IMR-90 (cell line): ENCODE measurements at regions not wholly inside any gene's neighbourhood (a gene's known extent, or its start where the extent isn't known, plus 50 kb on each side); places are given as distances from the start of the nearest gene placed in this dataset.

Experiments
- ATAC-seq: fragments of 200-7000 bp; cut with Tn5 transposase; 2 replicates; pipeline ENCODE4 v1.9.1; 2020; ENCODE audit warnings: low read depth, mild to moderate bottlenecking, moderate library complexity
- BruUV-seq: library from RNA; stranded (reverse); fragments of 400-500 nt; replicated peaks from 2 replicates; lab custom pipeline; 2021; lab: Mats Ljungman, UMichigan
- CTCF ChIA-PET: fragments of 300-600 bp; formaldehyde crosslinking; extraction: SDS; loops from one replicate; lab custom pipeline; 2021; ENCODE audit warnings: antibody characterized with exemption; lab: Yijun Ruan, JAX
- POLR2A ChIA-PET: fragments of 300-600 bp; sonication (Branson Sonifier 250); formaldehyde crosslinking; loops from one replicate; lab custom pipeline; 2022; ENCODE audit warnings: antibody characterized with exemption; ENCODE audit not compliant: unreplicated experiment; lab: Charles Lee
- DNase-seq: peaks from one replicate; pipeline ENCODE4 v3.0.0; 2013
- H2AFZ ChIP-seq: replicated peaks from 2 replicates; pipeline ENCODE3; 2013; ENCODE audit warnings: low read length, mild to moderate bottlenecking; ENCODE audit not compliant: poor library complexity
- H2AK5ac ChIP-seq: 2 replicates; pipeline ENCODE4 v1.6.1; 2013; ENCODE audit warnings: low read depth, low read length, inconsistent platforms
- H2AK9ac ChIP-seq: replicated peaks from 2 replicates; pipeline ENCODE3; 2013; ENCODE audit warnings: mild to moderate bottlenecking, low read depth, low read length, moderate library complexity; ENCODE audit not compliant: poor library complexity
- H2BK120ac ChIP-seq: 2 replicates; pipeline ENCODE4 v1.6.1; 2013; ENCODE audit warnings: low read depth, low read length, inconsistent platforms
- H2BK15ac ChIP-seq: 3 replicates; pipeline ENCODE4 v1.6.1; 2013; ENCODE audit warnings: low read depth, low read length, inconsistent platforms
- H2BK20ac ChIP-seq: 2 replicates; pipeline ENCODE4 v1.6.1; 2013; ENCODE audit warnings: low read depth, mild to moderate bottlenecking, inconsistent platforms, low read length, moderate library complexity
- H2BK5ac ChIP-seq: 2 replicates; pipeline ENCODE4 v1.6.1; 2013; ENCODE audit warnings: mild to moderate bottlenecking, low read depth, low read length, inconsistent platforms; ENCODE audit not compliant: poor library complexity, severe bottlenecking
- H3K14ac ChIP-seq: replicated peaks from 2 replicates; pipeline ENCODE4 v1.6.1; 2013; ENCODE audit warnings: low read depth, low read length, inconsistent platforms
- H3K18ac ChIP-seq: 2 replicates; pipeline ENCODE4 v1.6.1; 2013; ENCODE audit warnings: low read depth, low read length, control low read depth
- H3K23ac ChIP-seq: 2 replicates; pipeline ENCODE4 v1.6.1; 2013; ENCODE audit warnings: low read depth, low read length, inconsistent platforms
- H3K27ac ChIP-seq: 2 replicates; pipeline ENCODE4 v1.5.1; 2013; ENCODE audit warnings: mild to moderate bottlenecking, control low read depth, low read length; ENCODE audit not compliant: insufficient read depth
- H3K27me3 ChIP-seq: 2 replicates; pipeline ENCODE4 v1.6.1; 2013; ENCODE audit warnings: low read length; ENCODE audit not compliant: control insufficient read depth, insufficient read depth
- H3K36me3 ChIP-seq: 2 replicates; pipeline ENCODE4 v1.6.1; 2013; ENCODE audit warnings: low read length, mixed read lengths; ENCODE audit not compliant: control insufficient read depth, insufficient read depth
- H3K4ac ChIP-seq: 2 replicates; pipeline ENCODE4 v1.6.1; 2013; ENCODE audit warnings: low read depth, low read length, inconsistent platforms
- H3K4me1 ChIP-seq: 2 replicates; pipeline ENCODE4 v1.6.1; 2013; ENCODE audit warnings: low read length, mixed read lengths; ENCODE audit not compliant: control insufficient read depth, insufficient read depth
- H3K4me2 ChIP-seq: 2 replicates; pipeline ENCODE4 v1.6.1; 2013; ENCODE audit warnings: low read depth, mild to moderate bottlenecking, control low read depth, low read length, moderate library complexity
- H3K4me3 ChIP-seq: 2 replicates; pipeline ENCODE4 v1.5.1; 2013; ENCODE audit warnings: low read depth, mild to moderate bottlenecking, control low read depth, low read length, moderate library complexity; ENCODE audit not compliant: insufficient read depth
- H3K56ac ChIP-seq: 2 replicates; pipeline ENCODE4 v1.6.1; 2013; ENCODE audit warnings: low read length, inconsistent platforms; ENCODE audit not compliant: insufficient read depth; ENCODE audit errors: extremely low read depth
- H3K79me1 ChIP-seq, 2 experiments: 2 replicates each; pipeline ENCODE4 v1.6.1; 2013; ENCODE audit warnings: low read length in 2 of 2, inconsistent platforms in 1 of 2, low read depth in 1 of 2
- H3K9ac ChIP-seq: 2 replicates; pipeline ENCODE4 v1.6.1; 2013; ENCODE audit warnings: low read depth, low read length, control low read depth
- H3K9me1 ChIP-seq: 2 replicates; pipeline ENCODE4 v1.6.1; 2013; ENCODE audit warnings: low read length, inconsistent platforms; ENCODE audit not compliant: insufficient read depth
- H3K9me3 ChIP-seq: 2 replicates; pipeline ENCODE4 v1.6.1; 2013; ENCODE audit warnings: low read length; ENCODE audit not compliant: control insufficient read depth, insufficient read depth
- H4K20me1 ChIP-seq: 2 replicates; pipeline ENCODE4 v1.6.1; 2013; ENCODE audit warnings: low read length, inconsistent platforms; ENCODE audit not compliant: insufficient read depth
- H4K5ac ChIP-seq: 2 replicates; pipeline ENCODE4 v1.6.1; 2013; ENCODE audit warnings: mild to moderate bottlenecking, low read depth, low read length, control low read depth
- H4K8ac ChIP-seq, 2 experiments: 2 replicates each; pipeline ENCODE4 v1.6.1; 2013; ENCODE audit warnings: low read depth in 2 of 2, low read length in 2 of 2, control low read depth in 1 of 2, inconsistent platforms in 1 of 2
- H4K91ac ChIP-seq: 2 replicates; pipeline ENCODE4 v1.6.1; 2013; ENCODE audit warnings: low read depth, low read length, inconsistent platforms; ENCODE audit not compliant: insufficient read depth
- MAFK ChIP-seq: IDR thresholded peaks from 2 replicates; pipeline ENCODE4 v1.6.1; 2012; ENCODE audit warnings: low read depth, low read length, improper control_type of control experiment
- MAZ ChIP-seq: IDR thresholded peaks from 2 replicates; pipeline ENCODE4 v1.6.1; 2012; ENCODE audit warnings: low read depth, mild to moderate bottlenecking, low read length, improper control_type of control experiment, moderate library complexity, borderline replicate concordance
- MXI1 ChIP-seq: IDR thresholded peaks from 2 replicates; pipeline ENCODE4 v1.6.1; 2012; ENCODE audit warnings: low read depth, mild to moderate bottlenecking, low read length, moderate library complexity, borderline replicate concordance
- RAD21 ChIP-seq: IDR thresholded peaks from 2 replicates; pipeline ENCODE4 v1.6.1; 2012; ENCODE audit warnings: low read length, improper control_type of control experiment
- SMC3 ChIP-seq: fragments of 150-350 bp; IDR thresholded peaks from 2 replicates; pipeline ENCODE4 v1.6.1; 2016; ENCODE audit warnings: low read depth, mild to moderate bottlenecking, antibody characterized with exemption, low read length, moderate library complexity
- WGBS, 2 experiments: methylation state at CpG; one replicate each; pipeline versions ENCODE4 v1.1.5 to v1.1.7; 2013; ENCODE audit warnings: missing lambda C conversion rate in 2 of 2; ENCODE audit not compliant: insufficient read length in 1 of 2; ENCODE audit errors: extremely low coverage in 2 of 2; 5-methylcytosine and 5-hydroxymethylcytosine counted together
- dilution Hi-C: fragments of 300-500 bp; cut with HindIII; formaldehyde crosslinking; loops from one replicate; pipeline ENCODE4 v1.14.3; 2018; ENCODE audit warnings: low sequenced_read_pairs; ENCODE audit not compliant: unreplicated experiment
- in situ Hi-C: fragments of 300-500 bp; cut with MboI; formaldehyde crosslinking; loops from 3 replicates; pipeline ENCODE4 v1.14.3; 2019; ENCODE audit warnings: low sequenced_read_pairs, inconsistent platforms, mixed read lengths
- intact Hi-C: fragments of 100-400 bp; cut with micrococcal nuclease; formaldehyde crosslinking; loops from 2 replicates; pipeline ENCODE4 v1.10.0; 2022
- TF ChIP-seq, protein P1 (sequence below): conservative IDR thresholded peaks from 2 replicates; pipeline ENCODE4 v1.5.1; 2012; ENCODE audit warnings: mild to moderate bottlenecking, low read depth, low read length, improper control_type of control experiment
- TF ChIP-seq, protein P2 (sequence below): fragments of 150-350 bp; IDR thresholded peaks from 2 replicates; pipeline ENCODE4 v1.6.1; 2017; ENCODE audit warnings: mild to moderate bottlenecking, antibody characterized with exemption, low read length, low read depth

DNA sequence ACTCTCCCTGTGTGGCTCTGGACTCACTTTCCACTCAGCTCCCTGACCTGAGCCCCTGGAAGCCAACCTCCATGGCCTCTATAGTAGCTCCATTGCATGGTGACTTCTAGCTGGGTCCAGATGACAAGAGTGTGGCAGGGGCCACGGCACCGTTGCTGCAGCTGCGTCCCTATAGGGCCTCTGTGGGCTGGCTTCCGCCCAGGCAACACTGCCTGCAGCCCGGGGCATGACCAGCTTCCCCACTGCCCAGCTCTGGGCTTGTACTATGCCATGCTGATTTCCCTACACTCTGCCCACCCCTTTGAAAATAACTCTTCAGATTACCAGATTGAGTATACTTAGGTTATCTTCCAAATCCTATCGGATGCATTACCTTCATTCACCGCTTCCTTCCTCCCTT is 73.8 kb upstream of the NEURL1B start:
- Histone ChIP-seq H3K79me1 (no peaks in the 10 kb centered on the region), H3K18ac (no peak overlapping the region), H4K20me1 (no peaks in the 10 kb centered on the region), H3K4me2 (no peak overlapping the region), H3K36me3 (no peaks in the 10 kb centered on the region), H3K4me3 (no peak overlapping the region), H2BK120ac (no peak overlapping the region), H3K27ac (no peak overlapping the region), H3K4me1 (no peaks in the 10 kb centered on the region), H2AK5ac (no peak overlapping the region), H4K5ac (no peak overlapping the region), H3K9me3 (no peaks in the 10 kb centered on the region), H2AK9ac (no peak overlapping the region), H4K8ac (no peak overlapping the region), H3K56ac (no peak overlapping the region), H3K27me3 (peaks cover 82% of the 10 kb centered on the region), H4K91ac (no peak overlapping the region), H3K4ac (no peak overlapping the region), H2BK15ac (no peak overlapping the region), H2BK20ac (no peak overlapping the region), H2AFZ (no peak overlapping the region), H2BK5ac (no peak overlapping the region), H3K23ac (no peak overlapping the region), H3K9me1 (no peaks in the 10 kb centered on the region; the same call in 1 of the 2 replicates), H3K9ac (no peak overlapping the region), H3K14ac (no peak overlapping the region)
- POLR2A ChIA-PET, result no interaction called here
- intact Hi-C loops (no loop called here), in situ Hi-C loops (no loop called here), dilution Hi-C loops (no loop called here)
- ATAC-seq (no peak), DNase-seq (no peak)
- BruUV-seq, result no TSS peak
- no peak for TF ChIP-seq MAFK
- TF ChIP-seq MXI1, result no peak
- TF ChIP-seq SMC3, result no peak
- TF ChIP-seq, protein P1, sequence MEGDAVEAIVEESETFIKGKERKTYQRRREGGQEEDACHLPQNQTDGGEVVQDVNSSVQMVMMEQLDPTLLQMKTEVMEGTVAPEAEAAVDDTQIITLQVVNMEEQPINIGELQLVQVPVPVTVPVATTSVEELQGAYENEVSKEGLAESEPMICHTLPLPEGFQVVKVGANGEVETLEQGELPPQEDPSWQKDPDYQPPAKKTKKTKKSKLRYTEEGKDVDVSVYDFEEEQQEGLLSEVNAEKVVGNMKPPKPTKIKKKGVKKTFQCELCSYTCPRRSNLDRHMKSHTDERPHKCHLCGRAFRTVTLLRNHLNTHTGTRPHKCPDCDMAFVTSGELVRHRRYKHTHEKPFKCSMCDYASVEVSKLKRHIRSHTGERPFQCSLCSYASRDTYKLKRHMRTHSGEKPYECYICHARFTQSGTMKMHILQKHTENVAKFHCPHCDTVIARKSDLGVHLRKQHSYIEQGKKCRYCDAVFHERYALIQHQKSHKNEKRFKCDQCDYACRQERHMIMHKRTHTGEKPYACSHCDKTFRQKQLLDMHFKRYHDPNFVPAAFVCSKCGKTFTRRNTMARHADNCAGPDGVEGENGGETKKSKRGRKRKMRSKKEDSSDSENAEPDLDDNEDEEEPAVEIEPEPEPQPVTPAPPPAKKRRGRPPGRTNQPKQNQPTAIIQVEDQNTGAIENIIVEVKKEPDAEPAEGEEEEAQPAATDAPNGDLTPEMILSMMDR, result no peak
- no peak for TF ChIP-seq MAZ
- TF ChIP-seq RAD21, result no peak
- TF ChIP-seq, protein P2, sequence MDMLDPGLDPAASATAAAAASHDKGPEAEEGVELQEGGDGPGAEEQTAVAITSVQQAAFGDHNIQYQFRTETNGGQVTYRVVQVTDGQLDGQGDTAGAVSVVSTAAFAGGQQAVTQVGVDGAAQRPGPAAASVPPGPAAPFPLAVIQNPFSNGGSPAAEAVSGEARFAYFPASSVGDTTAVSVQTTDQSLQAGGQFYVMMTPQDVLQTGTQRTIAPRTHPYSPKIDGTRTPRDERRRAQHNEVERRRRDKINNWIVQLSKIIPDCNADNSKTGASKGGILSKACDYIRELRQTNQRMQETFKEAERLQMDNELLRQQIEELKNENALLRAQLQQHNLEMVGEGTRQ, result no peak
- 58% methylated on average over 4 of the region's 7 CpGs; no CpG with 5 or more reads in 1 of the 2 experiments for WGBS, 2 experiments
- CTCF ChIA-PET, result no interaction called here
